OCI-LY7 (cell line): ENCODE measurements at regions not wholly inside any gene's neighbourhood (a gene's known extent, or its start where the extent isn't known, plus 50 kb on each side); places are given as distances from the start of the nearest gene placed in this dataset.

Source experiments
- BruUV-seq: library from RNA; stranded (reverse); fragments of 400-500 nt; replicated peaks from 2 replicates; lab custom pipeline; 2021; lab: Mats Ljungman, UMichigan
- CTCF ChIA-PET: fragments of 300-600 bp; sonication (Branson Sonifier 250); formaldehyde crosslinking; loops from one replicate; lab custom pipeline; 2022; ENCODE audit warnings: antibody characterized with exemption; ENCODE audit not compliant: unreplicated experiment; lab: Charles Lee
- POLR2A ChIA-PET: fragments of 300-600 bp; sonication (Branson Sonifier 250); formaldehyde crosslinking; loops from one replicate; lab custom pipeline; 2022; ENCODE audit warnings: antibody characterized with exemption; lab: Charles Lee
- DNase-seq: peaks from one replicate; pipeline ENCODE4 v3.0.0-alpha.2; 2015; ENCODE audit warnings: low spot score
- H2AFZ ChIP-seq: fragments of 200-600 bp; sonication (generic), shearing (Covaris generic); 2 replicates; pipeline ENCODE4 v1.6.1; 2014; ENCODE audit warnings: mild to moderate bottlenecking, antibody characterized with exemption, low read length, moderate library complexity
- H3K27ac ChIP-seq: fragments of 200-600 bp; sonication (generic); 2 replicates; pipeline ENCODE4 v1.5.1; 2014; ENCODE audit warnings: mixed run types, low read depth, mild to moderate bottlenecking, moderate library complexity, low read length, inconsistent platforms; ENCODE audit not compliant: poor library complexity, severe bottlenecking
- H3K36me3 ChIP-seq: fragments of 200-600 bp; sonication (generic); 2 replicates; pipeline ENCODE4 v1.6.1; 2014; ENCODE audit warnings: mild to moderate bottlenecking, antibody characterized with exemption, low read length, moderate library complexity, mixed read lengths; ENCODE audit not compliant: insufficient read depth
- H3K4me1 ChIP-seq: fragments of 200-600 bp; sonication (generic); 2 replicates; pipeline ENCODE4 v1.5.1; 2014; ENCODE audit warnings: mild to moderate bottlenecking, low read length; ENCODE audit not compliant: insufficient read depth, poor library complexity, severe bottlenecking
- H3K4me2 ChIP-seq: fragments of 200-600 bp; sonication (generic); 2 replicates; pipeline ENCODE4 v1.6.1; 2014; ENCODE audit warnings: mild to moderate bottlenecking, low read length
- H3K4me3 ChIP-seq: fragments of 200-600 bp; sonication (generic); 2 replicates; pipeline ENCODE4 v1.5.1; 2014; ENCODE audit warnings: mild to moderate bottlenecking, low read depth, low read length; ENCODE audit not compliant: poor library complexity, severe bottlenecking
- H3K79me2 ChIP-seq: fragments of 200-600 bp; sonication (generic); 2 replicates; pipeline ENCODE4 v1.6.1; 2016; ENCODE audit warnings: low read depth, mild to moderate bottlenecking, low read length, moderate library complexity, mixed read lengths; ENCODE audit not compliant: insufficient read depth
- H3K9me2 ChIP-seq: fragments of 200-600 bp; sonication (generic); 2 replicates; pipeline ENCODE4 v1.6.1; 2016; ENCODE audit warnings: mild to moderate bottlenecking, low read length, mixed read lengths; ENCODE audit not compliant: insufficient read depth
- H3K9me3 ChIP-seq: fragments of 200-600 bp; sonication (generic); 2 replicates; pipeline ENCODE4 v1.6.1; 2014; ENCODE audit warnings: mild to moderate bottlenecking, mixed run types, low read length, mixed read lengths
- H4K20me1 ChIP-seq: fragments of 200-600 bp; sonication (generic); 2 replicates; pipeline ENCODE4 v1.6.1; 2014; ENCODE audit warnings: mild to moderate bottlenecking, antibody characterized with exemption, low read length, moderate library complexity, mixed read lengths; ENCODE audit not compliant: insufficient read depth
- CTCF ChIP-seq: fragments of 200-600 bp; sonication (generic); conservative IDR thresholded peaks from 2 replicates; pipeline ENCODE4 v1.5.1; 2014; ENCODE audit warnings: mild to moderate bottlenecking, antibody characterized with exemption, low read length, moderate library complexity, mixed read lengths
- EZH2phosphoT487 ChIP-seq: fragments of 200-600 bp; sonication (generic); IDR thresholded peaks from 2 replicates; pipeline ENCODE4 v1.6.1; 2018; ENCODE audit warnings: low read depth, borderline replicate concordance, mild to moderate bottlenecking, mixed run types, antibody characterized with exemption, low read length, moderate library complexity, mixed read lengths
- intact Hi-C: fragments of 100-400 bp; cut with micrococcal nuclease; formaldehyde crosslinking; loops from one replicate; pipeline ENCODE4 v1.10.0; 2022; ENCODE audit not compliant: unreplicated experiment

GRCh38 chr6:148116001-148116400, 226.6 kb upstream of the SASH1 start:
- H3K9me3 ChIP-seq, result no peaks in the 10 kb centered on the region
- POLR2A ChIA-PET, result no interaction called here
- DNase-seq, result no peak
- no peaks in the 10 kb centered on the region for H3K4me1 ChIP-seq
- no TSS peak for BruUV-seq
- H3K79me2 ChIP-seq, result no peaks in the 10 kb centered on the region
- H4K20me1 ChIP-seq, result no peaks in the 10 kb centered on the region
- TF ChIP-seq EZH2phosphoT487 (no peak), CTCF (no peak)
- H3K4me2 ChIP-seq, result no peak overlapping the region
- no peaks in the 10 kb centered on the region for H3K36me3 ChIP-seq
- no peak overlapping the region for H2AFZ ChIP-seq
- no peak overlapping the region for H3K27ac ChIP-seq
- no peaks in the 10 kb centered on the region for H3K9me2 ChIP-seq
- CTCF ChIA-PET, result no interaction called here
- no peak overlapping the region for H3K4me3 ChIP-seq
- intact Hi-C loops, result no loop called here

- TF ChIP-seq CTCF (no peak), EZH2phosphoT487 (no peak)
Observed at GRCh38 chr6:148118244-148118643, 224.4 kb upstream of the SASH1 start.

GRCh38 chr6:148128014-148128730, 214.5 kb upstream of the SASH1 start:
- H3K27ac ChIP-seq, result no peak overlapping the region
- no peaks in the 10 kb centered on the region for H3K36me3 ChIP-seq
- no peaks in the 10 kb centered on the region for H3K9me2 ChIP-seq
- ChIA-PET POLR2A (interaction anchor here (0.6 kb wide), 1 partner anchor 36 kb away, joined by 3 read pairs; no protein-coding TSS in a partner anchor), CTCF (no interaction called here)
- no peak for DNase-seq
- H4K20me1 ChIP-seq, result no peaks in the 10 kb centered on the region
- intact Hi-C loops, result no loop called here
- TF ChIP-seq CTCF (no peak), EZH2phosphoT487 (no peak)
- H3K4me1 ChIP-seq, result no peaks in the 10 kb centered on the region
- H2AFZ ChIP-seq, result no peak overlapping the region
- H3K4me2 ChIP-seq, result no peak overlapping the region
- H3K79me2 ChIP-seq, result no peaks in the 10 kb centered on the region
- BruUV-seq, result no TSS peak
- no peak overlapping the region for H3K4me3 ChIP-seq
- no peaks in the 10 kb centered on the region for H3K9me3 ChIP-seq

More at GRCh38 chr6:148118244-148118643, 224.4 kb upstream of the SASH1 start:
- Histone ChIP-seq H3K36me3 (no peaks in the 10 kb centered on the region), H3K4me2 (no peak overlapping the region), H3K79me2 (no peaks in the 10 kb centered on the region), H3K9me2 (no peaks in the 10 kb centered on the region), H3K4me3 (no peak overlapping the region), H3K27ac (no peak overlapping the region), H2AFZ (no peak overlapping the region), H3K9me3 (no peaks in the 10 kb centered on the region), H4K20me1 (no peaks in the 10 kb centered on the region), H3K4me1 (no peaks in the 10 kb centered on the region)
- no TSS peak for BruUV-seq
- ChIA-PET CTCF (no interaction called here), POLR2A (interaction anchor here (1.0 kb wide), 1 partner anchor 11 kb away, joined by 3 read pairs; no protein-coding TSS in a partner anchor)
- intact Hi-C loops, result no loop called here
- DNase-seq, result no peak
